H9 (cell line): ENCODE measurements at regions not wholly inside any gene's neighbourhood (a gene's known extent, or its start where the extent isn't known, plus 50 kb on each side); places are given as distances from the start of the nearest gene placed in this dataset.
A peak's percentile ranks its signal among the peaks of the same experiment; 100 is the strongest.

Experiments
- DNase-seq: peaks from one replicate; pipeline ENCODE4 v3.0.0-alpha.2; 2017
- H2AFZ ChIP-seq: one replicate; pipeline ENCODE4 v1.6.1; 2013; ENCODE audit warnings: mild to moderate bottlenecking, low read length, control low read depth, moderate library complexity
- H2AK5ac ChIP-seq: 2 replicates; pipeline ENCODE4 v1.6.1; 2013; ENCODE audit warnings: low read length, control low read depth, mixed read lengths; ENCODE audit not compliant: insufficient read length
- H2BK120ac ChIP-seq: one replicate; pipeline ENCODE4 v1.6.1; 2013; ENCODE audit warnings: low read depth, mild to moderate bottlenecking, low read length, control low read depth, inconsistent platforms; ENCODE audit not compliant: poor library complexity, severe bottlenecking
- H2BK12ac ChIP-seq: 2 replicates; pipeline ENCODE4 v1.6.1; 2013; ENCODE audit warnings: low read length, control low read depth, mixed read lengths, low read depth; ENCODE audit not compliant: insufficient read length
- H2BK15ac ChIP-seq: 2 replicates; pipeline ENCODE4 v1.6.1; 2013; ENCODE audit warnings: low read depth, low read length, control low read depth
- H2BK20ac ChIP-seq: one replicate; pipeline ENCODE4 v1.6.1; 2013; ENCODE audit warnings: low read depth, mild to moderate bottlenecking, low read length, control low read depth, inconsistent platforms; ENCODE audit not compliant: poor library complexity, severe bottlenecking
- H2BK5ac ChIP-seq: 2 replicates; pipeline ENCODE4 v1.6.1; 2013; ENCODE audit warnings: low read length, control low read depth, mixed read lengths; ENCODE audit not compliant: insufficient read length
- H3K14ac ChIP-seq: 2 replicates; pipeline ENCODE4 v1.6.1; 2013; ENCODE audit warnings: low read length, control low read depth; ENCODE audit not compliant: insufficient read depth
- H3K18ac ChIP-seq: 2 replicates; pipeline ENCODE4 v1.6.1; 2013; ENCODE audit warnings: low read depth, mild to moderate bottlenecking, mixed read lengths, low read length, control low read depth; ENCODE audit not compliant: insufficient read length
- H3K23ac ChIP-seq: 2 replicates; pipeline ENCODE4 v1.6.1; 2013; ENCODE audit warnings: low read length, control low read depth, mixed read lengths, low read depth; ENCODE audit not compliant: insufficient read length
- H3K23me2 ChIP-seq: 2 replicates; pipeline ENCODE4 v1.6.1; 2013; ENCODE audit warnings: low read depth, mild to moderate bottlenecking, mixed read lengths, low read length, control low read depth; ENCODE audit not compliant: insufficient read length, poor library complexity, severe bottlenecking
- H3K27ac ChIP-seq: 2 replicates; pipeline ENCODE4 v1.5.1; 2013; ENCODE audit warnings: low read length, control low read depth, mixed read lengths, low read depth; ENCODE audit not compliant: insufficient read length
- H3K27me3 ChIP-seq: 2 replicates; pipeline ENCODE4 v1.6.1; 2013; ENCODE audit warnings: low read length, control low read depth, inconsistent platforms; ENCODE audit not compliant: insufficient read depth
- H3K4ac ChIP-seq: 2 replicates; pipeline ENCODE4 v1.6.1; 2013; ENCODE audit warnings: low read depth, mild to moderate bottlenecking, control low read depth, inconsistent platforms, low read length, moderate library complexity
- H3K4me1 ChIP-seq: 2 replicates; pipeline ENCODE4 v1.6.1; 2013; ENCODE audit warnings: low read length, control low read depth, inconsistent platforms; ENCODE audit not compliant: insufficient read depth
- H3K4me2 ChIP-seq: 2 replicates; pipeline ENCODE4 v1.6.1; 2013; ENCODE audit warnings: low read length, control low read depth, mixed read lengths; ENCODE audit not compliant: insufficient read length, insufficient read depth
- H3K56ac ChIP-seq: 2 replicates; pipeline ENCODE4 v1.6.1; 2013; ENCODE audit warnings: low read depth, mild to moderate bottlenecking, mixed read lengths, low read length, control low read depth; ENCODE audit not compliant: insufficient read length
- H3K79me1 ChIP-seq: 2 replicates; pipeline ENCODE4 v1.6.1; 2013; ENCODE audit warnings: low read depth, mild to moderate bottlenecking, moderate library complexity, low read length, control low read depth, inconsistent platforms; ENCODE audit not compliant: insufficient read depth, poor library complexity, severe bottlenecking
- H3K79me2 ChIP-seq: 2 replicates; pipeline ENCODE4 v1.6.1; 2013; ENCODE audit warnings: low read length, control low read depth, inconsistent platforms; ENCODE audit not compliant: insufficient read depth
- H3K9ac ChIP-seq: 2 replicates; pipeline ENCODE4 v1.6.1; 2013; ENCODE audit warnings: low read length, control low read depth, mixed read lengths; ENCODE audit not compliant: insufficient read length; ENCODE audit errors: extremely low read depth
- H3K9me3 ChIP-seq: one replicate; pipeline ENCODE4 v1.6.1; 2013; ENCODE audit warnings: low read depth, low read length, inconsistent platforms; ENCODE audit not compliant: control insufficient read depth
- H3T11ph ChIP-seq: one replicate; pipeline ENCODE4 v1.6.1; 2013; ENCODE audit warnings: mild to moderate bottlenecking, low read length, control low read depth, inconsistent platforms
- H4K20me1 ChIP-seq: one replicate; pipeline ENCODE4 v1.6.1; 2013; ENCODE audit not compliant: control insufficient read depth, insufficient read length, insufficient read depth
- H4K5ac ChIP-seq: 2 replicates; pipeline ENCODE4 v1.6.1; 2013; ENCODE audit warnings: low read depth, mild to moderate bottlenecking, mixed read lengths, low read length, control low read depth; ENCODE audit not compliant: insufficient read length
- H4K8ac ChIP-seq: replicated peaks from 2 replicates; pipeline ENCODE4 v1.6.1; 2013; ENCODE audit warnings: low read length, control low read depth, mixed read lengths, low read depth; ENCODE audit not compliant: insufficient read length
- H4K91ac ChIP-seq: 2 replicates; pipeline ENCODE4 v1.6.1; 2013; ENCODE audit warnings: low read depth, mild to moderate bottlenecking, moderate library complexity, mixed read lengths, low read length, control low read depth; ENCODE audit not compliant: insufficient read length
- H3K27ac Mint-ChIP-seq, 3 experiments: 2 replicates in 2 of 3; 3 replicates in 1 of 3; pipeline ENCODE4 v1.8.0; 2020 to 2021; ENCODE audit warnings: mixed read lengths in 3 of 3, mild to moderate bottlenecking in 1 of 3, moderate library complexity in 1 of 3
- H3K27me3 Mint-ChIP-seq: 2 replicates; pipeline ENCODE4 v1.8.0; 2021; ENCODE audit warnings: low read depth, mild to moderate bottlenecking, moderate library complexity, mixed read lengths
- H3K36me3 Mint-ChIP-seq, 3 experiments: 2 replicates in 2 of 3; 3 replicates in 1 of 3; pipeline ENCODE4 v1.8.0; 2020 to 2021; ENCODE audit warnings: low read depth in 3 of 3, mixed read lengths in 3 of 3; ENCODE audit not compliant: insufficient read depth in 1 of 3
- H3K4me1 Mint-ChIP-seq, 2 experiments: 2 replicates each; pipeline ENCODE4 v1.8.0; 2020; ENCODE audit warnings: mixed read lengths in 2 of 2
- H3K4me3 Mint-ChIP-seq, 2 experiments: 2 replicates in 1 of 2; 3 replicates in 1 of 2; pipeline ENCODE4 v1.8.0; 2020 to 2021; ENCODE audit warnings: mild to moderate bottlenecking in 2 of 2, mixed read lengths in 2 of 2, moderate library complexity in 1 of 2
- H3K9me3 Mint-ChIP-seq, 2 experiments: 2 replicates in 1 of 2; 3 replicates in 1 of 2; pipeline ENCODE4 v1.8.0; 2020; ENCODE audit warnings: mild to moderate bottlenecking in 2 of 2, mixed read lengths in 2 of 2, moderate library complexity in 1 of 2
- CTCF ChIP-seq: fragments of 200-600 bp; sonication (generic); conservative IDR thresholded peaks from 3 replicates; pipeline ENCODE4 v1.8.0; 2021; ENCODE audit warnings: antibody characterized with exemption, mild to moderate bottlenecking
- WGBS: extraction: QIAGEN DNeasy Blood & Tissue Kit; methylation state at CpG from one replicate; pipeline ENCODE4 v1.1.7; 2013; ENCODE audit warnings: missing lambda C conversion rate, low lambda C conversion rate, mixed read lengths; ENCODE audit not compliant: insufficient read length; ENCODE audit errors: extremely low coverage; 5-methylcytosine and 5-hydroxymethylcytosine counted together

- Histone ChIP-seq H2AFZ (peak overlapping the region; percentile 74), H4K91ac (no peak overlapping the region)
- no peak overlapping the region for H3K4me3 Mint-ChIP-seq
These were observed 81.6 kb upstream of the MYO3A start for GRCh38 chr10:25852364-25852941.

More at GRCh38 chr10:25852364-25852941, 81.6 kb upstream of the MYO3A start:
- Histone ChIP-seq H3K9ac (no peak overlapping the region), H3K27ac (no peak overlapping the region), H3K79me1 (no peaks in the 10 kb centered on the region), H2BK15ac (no peak overlapping the region), H3K56ac (no peak overlapping the region), H3K9me3 (no peaks in the 10 kb centered on the region), H2BK12ac (no peak overlapping the region), H3K27me3 (no peaks in the 10 kb centered on the region), H2BK5ac (no peak overlapping the region), H3K23ac (peak overlapping the region; percentile 27), H3K14ac (no peak overlapping the region; the same call in 1 of the 2 replicates), H2BK120ac (no peak overlapping the region), H3K23me2 (no peaks in the 10 kb centered on the region), H2AK5ac (no peak overlapping the region), H3K4ac (no peak overlapping the region), H3K79me2 (no peaks in the 10 kb centered on the region), H3K4me1 (peaks cover 8% of the 10 kb centered on the region; the same call in 1 of the 2 replicates), H4K20me1 (no peaks in the 10 kb centered on the region), H3T11ph (no peak overlapping the region), H3K18ac (no peak overlapping the region), H4K5ac (no peak overlapping the region), H3K4me2 (no peak overlapping the region), H4K8ac (no peak overlapping the region), H2BK20ac (no peak overlapping the region)
- WGBS: no CpG with 5 or more reads among the region's 8 CpGs
- H3K4me1 Mint-ChIP-seq: peaks cover 27 to 32% of the 10 kb centered on the region in 2 experiments
- H3K36me3 Mint-ChIP-seq: no peaks in the 10 kb centered on the region; a peak in 1 of 7 replicates
- TF ChIP-seq CTCF: no peak
- H3K9me3 Mint-ChIP-seq: no peaks in the 10 kb centered on the region
- DNase-seq: no peak
- H3K27me3 Mint-ChIP-seq: peaks cover 1% of the 10 kb centered on the region; the same call in 1 of the 2 replicates
- H3K27ac Mint-ChIP-seq: no peak overlapping the region
